ENCODE measurements at regions not wholly inside any gene's neighbourhood (a gene's known extent, or its start where the extent isn't known, plus 50 kb on each side); places are given as distances from the start of the nearest gene placed in this dataset.

DNA sequence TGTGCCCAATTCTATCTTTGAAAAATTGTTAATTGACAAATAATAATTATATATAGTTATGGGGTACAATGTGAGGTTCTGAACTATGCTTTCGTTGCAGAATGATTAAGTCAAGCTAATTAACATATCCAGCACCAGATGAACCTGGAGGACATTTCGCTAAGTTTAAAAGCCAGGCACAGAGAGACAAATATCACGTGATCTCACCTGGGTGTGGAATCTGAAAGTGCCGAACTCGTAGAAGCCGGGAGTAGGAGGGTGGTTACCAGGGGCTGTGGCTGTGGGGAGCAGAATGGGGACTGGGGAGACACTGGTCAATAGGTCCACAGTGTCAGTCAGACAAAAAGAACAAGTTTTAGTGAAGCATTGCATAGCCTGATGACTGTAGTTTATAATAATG, 332.9 kb upstream of the SHH start:
- no peak for TF ChIP-seq JUND (IDR thresholded peaks at IDR 0.05; ENCODE audit: low read depth)
- in situ Hi-C loops (cut with HindIII; ENCODE audit: low pct_unique_long_range_greater_than_20kb, low sequenced_read_pairs) = no loop called here
- no peak for DNase-seq (ENCODE audit: low read depth in 1 of 2, low spot score in 1 of 2)

DNA sequence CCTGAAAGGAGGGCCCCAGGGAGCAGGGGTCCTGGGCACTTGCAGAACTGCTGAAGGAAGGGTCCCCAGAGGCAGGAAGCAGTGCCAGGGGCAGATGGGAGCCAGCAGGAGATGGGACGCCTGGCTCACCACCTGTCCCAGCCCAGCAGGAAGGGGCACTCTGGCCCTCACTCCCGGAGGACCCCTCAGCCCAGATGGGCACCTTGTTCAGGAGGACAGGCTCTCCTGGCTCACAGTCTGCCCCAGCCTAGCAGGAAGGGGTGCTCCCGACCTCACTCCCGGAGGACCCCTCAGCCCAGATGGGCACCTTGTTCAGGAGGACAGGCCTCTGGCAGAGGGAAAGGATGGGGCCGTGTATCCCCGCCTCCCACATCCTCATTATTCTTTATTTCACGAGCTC, 331.4 kb upstream of the SHH start:
- no peak for TF ChIP-seq JUND (IDR thresholded peaks at IDR 0.05; ENCODE audit: low read depth)
- in situ Hi-C loops (cut with HindIII; ENCODE audit: low pct_unique_long_range_greater_than_20kb, low sequenced_read_pairs) = no loop called here
- DNase-seq (ENCODE audit: low read depth in 1 of 2, low spot score in 1 of 2) = no peak

DNA sequence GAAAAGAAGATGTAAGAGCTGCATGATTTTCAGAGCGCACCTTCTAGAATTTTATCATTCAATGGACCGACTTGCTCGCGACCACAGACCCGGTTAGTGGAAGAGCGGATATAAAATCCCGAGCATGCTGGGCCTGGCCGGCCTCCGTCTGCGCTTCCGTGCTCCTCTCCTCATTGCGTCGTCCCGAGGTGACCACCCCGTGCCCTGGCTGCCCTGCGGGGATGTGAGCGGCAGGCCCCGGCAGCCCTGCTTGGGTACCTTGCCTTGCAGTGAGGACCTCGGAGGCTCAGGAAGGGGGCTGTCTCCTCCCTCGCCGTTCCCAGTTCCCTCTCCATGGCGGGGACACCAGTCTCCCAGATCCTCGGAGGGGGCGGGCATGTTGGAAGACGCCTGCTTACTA, 330.9 kb upstream of the SHH start:
- no peak for TF ChIP-seq JUND (IDR thresholded peaks at IDR 0.05; ENCODE audit: low read depth)
- no peak for DNase-seq (ENCODE audit: low read depth in 1 of 2, low spot score in 1 of 2)
- in situ Hi-C loops (cut with HindIII; ENCODE audit: low pct_unique_long_range_greater_than_20kb, low sequenced_read_pairs) = no loop called here

DNA sequence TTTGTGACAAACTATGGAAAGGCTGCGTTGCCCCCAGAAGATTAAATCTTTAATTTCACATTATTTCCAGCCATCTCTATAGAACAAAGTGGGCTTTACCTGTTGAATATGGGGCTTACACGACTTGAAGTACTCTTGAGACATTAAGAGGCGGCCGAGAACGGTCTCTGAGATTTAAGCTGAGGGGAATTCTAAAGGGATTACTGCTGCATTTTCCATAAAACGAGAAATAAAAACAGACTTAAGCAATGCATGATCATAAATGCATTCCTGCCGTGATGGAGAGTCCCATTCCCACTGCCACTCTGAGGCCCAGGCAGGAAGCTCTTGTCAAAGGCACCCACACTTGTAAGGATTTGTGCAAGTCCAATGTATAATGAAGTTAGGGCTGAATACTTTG, 329.7 kb upstream of the SHH start:
- in situ Hi-C loops (cut with HindIII; ENCODE audit: low pct_unique_long_range_greater_than_20kb, low sequenced_read_pairs) = no loop called here
- TF ChIP-seq JUND (IDR thresholded peaks at IDR 0.05; ENCODE audit: low read depth) = no peak
- no peak for DNase-seq (ENCODE audit: low read depth in 1 of 2, low spot score in 1 of 2)

DNA sequence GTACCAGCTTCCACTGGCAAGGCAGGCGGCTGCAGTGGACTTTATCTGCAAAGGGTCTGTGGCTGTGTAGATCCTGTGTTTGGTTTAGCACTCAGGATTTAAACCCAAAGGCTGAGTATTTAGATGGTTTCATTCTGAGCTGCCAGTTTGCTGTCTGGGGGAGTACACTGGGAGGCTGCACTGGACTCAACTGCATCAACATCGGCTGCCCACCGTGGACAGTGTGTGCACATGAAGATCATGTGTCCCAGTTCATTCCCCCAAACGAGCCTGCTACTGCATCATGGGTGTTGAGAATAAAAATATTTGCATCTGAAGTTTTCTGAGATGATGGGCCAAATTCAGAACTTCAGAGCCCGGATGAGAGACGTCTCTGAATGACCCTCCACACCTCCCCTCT, 328.6 kb upstream of the SHH start:
- TF ChIP-seq JUND (IDR thresholded peaks at IDR 0.05; ENCODE audit: low read depth) = no peak
- in situ Hi-C loops (cut with HindIII; ENCODE audit: low pct_unique_long_range_greater_than_20kb, low sequenced_read_pairs) = no loop called here
- DNase-seq (ENCODE audit: low read depth in 1 of 2, low spot score in 1 of 2) = no peak

DNA sequence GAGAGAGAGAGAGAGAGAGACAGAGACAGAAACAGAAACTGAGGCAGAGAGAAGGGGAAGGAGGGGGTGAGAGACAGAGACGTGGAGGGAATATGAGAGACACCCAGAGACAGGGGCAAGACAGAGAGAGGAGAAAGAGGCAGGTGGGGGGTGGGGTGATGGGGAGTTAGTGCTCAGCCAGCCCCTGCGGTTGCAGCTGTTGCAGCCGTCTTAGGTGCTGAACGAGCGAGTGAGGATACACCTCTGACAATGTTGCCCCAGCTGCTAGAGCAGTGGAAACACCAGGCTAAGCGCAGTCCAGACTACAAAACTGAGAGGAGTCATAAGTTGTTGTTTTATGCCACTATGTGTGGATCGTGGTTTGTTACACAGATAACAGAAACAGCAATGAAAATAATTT, 328.2 kb upstream of the SHH start:
- no peak for TF ChIP-seq JUND (IDR thresholded peaks at IDR 0.05; ENCODE audit: low read depth)
- in situ Hi-C loops (cut with HindIII; ENCODE audit: low pct_unique_long_range_greater_than_20kb, low sequenced_read_pairs) = no loop called here
- DNase-seq (ENCODE audit: low read depth in 1 of 2, low spot score in 1 of 2) = no peak

DNA sequence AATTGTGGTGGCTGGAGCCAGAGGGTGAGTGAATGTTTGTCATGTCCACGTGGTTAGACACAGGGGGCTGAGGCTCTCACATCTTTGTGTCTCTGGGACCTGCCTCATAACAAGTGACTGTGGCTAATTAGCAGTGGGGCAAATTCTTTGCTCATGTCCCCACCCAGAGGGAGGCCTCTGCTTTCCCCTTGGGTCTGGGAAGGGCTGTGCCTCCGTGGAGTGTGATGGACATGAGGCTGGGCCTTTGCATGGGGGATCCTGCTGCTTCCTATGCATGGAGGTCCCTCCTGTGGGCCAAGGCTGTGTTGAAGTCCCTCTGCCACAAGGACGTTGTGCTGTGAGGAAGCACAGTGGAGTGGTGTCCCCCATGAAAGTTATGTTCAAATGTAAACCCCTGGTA, 327.4 kb upstream of the SHH start:
- in situ Hi-C loops (cut with HindIII; ENCODE audit: low pct_unique_long_range_greater_than_20kb, low sequenced_read_pairs) = no loop called here
- TF ChIP-seq JUND (IDR thresholded peaks at IDR 0.05; ENCODE audit: low read depth) = no peak

DNA sequence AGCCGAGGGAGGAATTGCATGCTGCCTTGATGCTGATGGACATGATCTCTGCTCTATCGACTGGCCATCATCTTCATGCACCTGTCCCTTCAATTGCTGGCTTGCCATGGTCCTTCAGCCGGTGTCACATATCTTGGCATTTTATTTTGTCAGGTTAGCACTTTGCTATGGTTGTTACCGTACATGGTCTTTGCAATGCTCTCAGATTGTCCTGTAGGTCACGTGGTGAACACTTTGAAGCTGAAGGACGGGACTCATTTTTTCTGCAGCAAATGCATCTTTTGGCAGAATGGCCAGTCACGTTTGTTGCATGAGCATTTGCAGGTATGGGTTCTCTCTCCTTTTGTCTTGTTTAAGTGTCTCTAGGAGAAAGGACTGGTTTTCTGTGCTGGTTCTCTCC, 326.8 kb upstream of the SHH start:
- no peak for DNase-seq (ENCODE audit: low read depth in 1 of 2, low spot score in 1 of 2)

More for the DNA sequence above, 327.4 kb upstream of the SHH start:
- no peak for DNase-seq (ENCODE audit: low read depth in 1 of 2, low spot score in 1 of 2)

DNA sequence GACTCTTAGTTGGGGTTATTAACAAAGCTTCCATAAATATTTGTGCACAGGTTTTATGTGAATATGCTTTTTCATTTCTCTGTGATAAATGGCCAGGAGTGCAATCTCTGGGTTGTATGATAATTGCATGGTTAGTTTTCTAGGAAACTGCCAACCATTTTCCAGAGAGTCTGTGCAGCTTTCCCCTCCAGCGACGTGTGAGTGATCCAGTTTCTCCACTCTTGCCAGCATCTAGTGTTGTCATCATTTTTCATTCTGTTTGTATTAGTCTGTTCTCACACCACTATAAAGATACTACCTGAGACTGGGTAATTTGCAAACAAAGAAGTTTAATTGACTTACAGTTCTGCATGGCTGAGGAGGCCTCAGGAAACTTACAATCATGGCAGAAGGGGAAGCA, 319.6 kb upstream of the SHH start:
- no peak for DNase-seq (ENCODE audit: low read depth in 1 of 2, low spot score in 1 of 2)
- TF ChIP-seq JUND (IDR thresholded peaks at IDR 0.05; ENCODE audit: low read depth) = no peak
- in situ Hi-C loops (cut with HindIII; ENCODE audit: low pct_unique_long_range_greater_than_20kb, low sequenced_read_pairs) = no loop called here

More for the DNA sequence above, 326.8 kb upstream of the SHH start:
- in situ Hi-C loops (cut with HindIII; ENCODE audit: low pct_unique_long_range_greater_than_20kb, low sequenced_read_pairs) = no loop called here
- no peak for TF ChIP-seq JUND (IDR thresholded peaks at IDR 0.05; ENCODE audit: low read depth)

DNA sequence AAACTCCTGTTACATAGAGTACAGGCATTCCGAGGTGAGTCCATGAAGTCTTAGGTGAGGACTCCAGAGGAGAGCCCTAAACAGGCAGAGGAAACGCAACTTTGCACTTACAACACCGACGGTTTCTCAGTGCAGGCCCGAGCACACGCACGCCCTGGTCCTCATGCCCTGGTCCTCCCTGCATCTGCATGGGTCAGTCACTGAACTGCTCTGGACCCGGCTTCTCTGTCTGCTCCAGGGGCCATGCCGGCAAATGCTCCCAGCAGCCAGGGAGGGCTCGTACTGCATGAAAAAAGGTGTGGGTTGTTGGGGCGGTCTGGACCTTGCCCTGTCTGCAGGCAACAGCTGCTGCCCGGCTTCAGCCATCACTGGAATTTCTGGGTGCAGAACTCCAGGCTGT, 317.3 kb upstream of the SHH start:
- no peak for DNase-seq (ENCODE audit: low read depth in 1 of 2, low spot score in 1 of 2)
- TF ChIP-seq JUND (IDR thresholded peaks at IDR 0.05; ENCODE audit: low read depth) = no peak
- in situ Hi-C loops (cut with HindIII; ENCODE audit: low pct_unique_long_range_greater_than_20kb, low sequenced_read_pairs) = no loop called here

DNA sequence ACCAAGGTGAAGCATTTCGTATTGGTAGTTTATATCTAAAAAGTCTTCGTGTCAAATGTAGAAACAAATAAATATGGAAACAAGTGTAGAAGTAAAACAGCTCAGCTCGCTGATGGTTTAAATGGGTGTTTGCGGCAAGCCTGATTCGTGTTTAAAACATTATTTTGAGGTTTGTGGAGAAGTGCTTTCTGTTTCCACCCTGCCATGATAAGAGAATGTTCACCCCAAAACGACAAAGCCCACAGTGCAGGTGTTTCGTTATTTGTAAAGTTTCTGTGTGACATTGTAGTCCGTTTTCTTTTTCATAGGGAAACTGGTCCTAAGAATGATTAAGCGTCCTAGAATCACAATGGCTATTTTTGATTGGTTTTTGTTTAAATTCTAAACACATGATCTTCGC, 316.2 kb upstream of the SHH start:
- in situ Hi-C loops (cut with HindIII; ENCODE audit: low pct_unique_long_range_greater_than_20kb, low sequenced_read_pairs) = no loop called here
- no peak for DNase-seq (ENCODE audit: low read depth in 1 of 2, low spot score in 1 of 2)
- no peak for TF ChIP-seq JUND (IDR thresholded peaks at IDR 0.05; ENCODE audit: low read depth)

DNA sequence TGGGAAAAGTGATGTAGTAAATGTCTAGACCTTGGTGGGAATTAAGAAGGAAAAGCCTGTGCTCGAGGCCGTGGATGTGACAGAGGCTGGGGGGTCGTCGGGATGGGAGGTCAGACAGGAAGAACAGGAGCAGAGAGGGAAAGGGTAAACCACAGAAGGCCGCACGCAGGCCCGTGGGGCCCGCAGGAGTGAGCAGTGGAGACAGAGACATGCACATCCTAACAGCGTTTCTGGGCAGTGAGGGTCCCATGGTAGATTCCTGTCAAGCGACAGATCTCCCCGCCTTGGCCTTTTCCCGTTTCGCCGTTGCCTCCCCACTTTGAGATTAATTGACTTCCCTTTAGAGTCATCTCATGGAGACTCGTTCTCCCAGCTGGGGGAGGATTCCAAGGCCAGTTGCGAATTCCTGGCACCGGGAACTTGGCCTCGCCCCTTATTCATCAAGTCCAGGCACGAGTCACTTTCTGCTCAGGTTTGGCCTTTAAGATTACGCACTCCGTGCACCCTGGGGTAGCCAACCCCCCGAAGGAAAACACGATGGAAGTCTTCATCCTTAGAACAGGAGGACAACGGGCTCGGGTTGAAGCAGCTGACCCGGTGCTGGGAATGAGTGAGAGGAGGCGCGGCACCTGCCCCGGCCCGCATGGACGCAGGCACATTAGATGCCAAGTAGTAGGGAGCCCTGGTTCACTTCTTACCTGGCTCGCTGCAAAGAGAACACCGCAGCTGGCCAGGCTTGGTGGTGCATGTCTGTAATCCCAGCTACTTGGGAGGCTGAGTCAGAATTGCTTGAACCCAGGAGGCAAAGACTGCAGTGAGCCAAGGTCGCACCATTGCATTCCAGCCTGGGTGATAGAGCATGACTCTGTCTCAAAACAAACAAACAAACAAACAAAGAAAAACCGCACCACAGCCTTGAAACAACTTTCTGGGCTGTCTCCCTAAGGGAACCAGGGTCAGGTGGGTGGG, 315.2 kb upstream of the SHH start:
- TF ChIP-seq JUND (IDR thresholded peaks at IDR 0.05; ENCODE audit: low read depth) = no peak
- DNase-seq (ENCODE audit: low read depth in 1 of 2, low spot score in 1 of 2) = no peak
- in situ Hi-C loops (cut with HindIII; ENCODE audit: low pct_unique_long_range_greater_than_20kb, low sequenced_read_pairs) = no loop called here

DNA sequence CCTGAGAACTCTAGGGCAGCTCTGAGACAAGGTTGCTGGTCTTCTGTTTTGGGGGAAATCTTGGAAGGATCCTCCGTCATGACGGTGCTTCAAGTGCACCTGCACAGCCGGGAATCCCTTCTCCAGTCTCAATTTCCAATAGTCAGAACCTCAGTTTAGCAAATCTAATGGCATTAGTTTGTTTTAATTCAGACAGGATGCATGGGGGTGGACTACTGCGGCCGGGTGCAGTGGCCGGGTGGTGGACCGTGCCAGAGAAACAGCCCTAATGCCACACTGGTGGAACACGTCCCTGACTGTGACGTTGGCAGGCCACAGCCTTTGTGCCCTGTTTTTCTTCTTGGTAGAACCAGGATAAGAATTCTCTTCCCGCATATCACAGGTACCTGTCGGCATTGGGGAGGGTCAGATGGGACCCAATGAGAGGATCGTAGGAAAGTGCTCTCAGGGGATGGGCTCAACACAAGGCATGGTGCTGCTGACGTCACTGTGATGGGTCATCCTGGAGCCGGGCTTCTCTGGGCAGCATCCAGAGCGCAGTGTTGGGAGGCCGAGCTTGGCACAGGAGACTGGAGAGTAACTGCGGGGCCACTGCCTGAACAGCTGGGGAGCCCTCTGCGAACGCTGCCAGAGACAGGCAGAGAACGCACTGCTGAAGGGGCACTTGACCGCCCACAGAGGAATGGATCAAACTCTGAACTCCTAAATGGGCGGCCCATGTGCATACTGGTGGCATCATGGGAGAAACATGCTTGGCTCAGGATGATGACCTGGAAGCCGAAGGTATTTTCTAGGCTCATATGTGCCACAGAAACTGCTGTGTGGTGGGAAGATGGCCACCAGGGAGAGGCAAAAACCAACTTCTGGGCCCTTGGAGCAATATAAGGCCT, 313.8 kb upstream of the SHH start:
- in situ Hi-C loops (cut with HindIII; ENCODE audit: low pct_unique_long_range_greater_than_20kb, low sequenced_read_pairs) = no loop called here
- DNase-seq (ENCODE audit: low read depth in 1 of 2, low spot score in 1 of 2) = no peak
- TF ChIP-seq JUND (IDR thresholded peaks at IDR 0.05; ENCODE audit: low read depth) = no peak
